ENCODE measurements at regions not wholly inside any gene's neighbourhood (a gene's known extent, or its start where the extent isn't known, plus 50 kb on each side); places are given as distances from the start of the nearest gene placed in this dataset.

DNA sequence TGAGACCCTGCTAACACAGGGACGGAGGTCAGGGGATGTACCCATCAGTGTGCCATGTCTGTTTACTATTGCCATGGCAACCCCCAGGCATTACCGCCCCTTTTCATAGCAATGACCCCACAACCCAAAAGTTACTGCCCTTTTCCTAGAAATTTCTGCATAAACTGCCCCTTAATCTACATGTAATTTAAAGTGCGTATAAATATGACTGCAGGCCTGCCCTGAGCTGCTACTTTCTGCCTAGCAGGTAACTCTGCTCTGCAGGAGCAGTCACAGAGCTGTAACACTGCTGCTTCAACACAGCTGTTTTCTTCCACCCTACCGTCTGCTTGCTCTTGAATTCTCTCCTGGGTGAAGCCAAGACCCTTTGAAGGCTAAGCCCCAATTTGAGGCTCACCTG is 57.1 kb upstream of the RPS6KA2 start:
- TF ChIP-seq EZH2 (IDR thresholded peaks at IDR 0.05; ENCODE audit: insufficient read depth, poor library complexity, severe bottlenecking) (no peak), EZH2phosphoT487 (IDR thresholded peaks at IDR 0.05; ENCODE audit: insufficient read depth, low read depth) (no peak)
